OCI-LY7 (cell line): ENCODE measurements at regions not wholly inside any gene's neighbourhood (a gene's known extent, or its start where the extent isn't known, plus 50 kb on each side); places are given as distances from the start of the nearest gene placed in this dataset.

Source experiments
- BruUV-seq: library from RNA; stranded (reverse); fragments of 400-500 nt; replicated peaks from 2 replicates; lab custom pipeline; 2021; lab: Mats Ljungman, UMichigan
- CTCF ChIA-PET: fragments of 300-600 bp; sonication (Branson Sonifier 250); formaldehyde crosslinking; loops from one replicate; lab custom pipeline; 2022; ENCODE audit warnings: antibody characterized with exemption; ENCODE audit not compliant: unreplicated experiment; lab: Charles Lee
- POLR2A ChIA-PET: fragments of 300-600 bp; sonication (Branson Sonifier 250); formaldehyde crosslinking; loops from one replicate; lab custom pipeline; 2022; ENCODE audit warnings: antibody characterized with exemption; lab: Charles Lee
- DNase-seq: peaks from one replicate; pipeline ENCODE4 v3.0.0-alpha.2; 2015; ENCODE audit warnings: low spot score
- H2AFZ ChIP-seq: fragments of 200-600 bp; sonication (generic), shearing (Covaris generic); 2 replicates; pipeline ENCODE4 v1.6.1; 2014; ENCODE audit warnings: mild to moderate bottlenecking, antibody characterized with exemption, low read length, moderate library complexity
- H3K27ac ChIP-seq: fragments of 200-600 bp; sonication (generic); 2 replicates; pipeline ENCODE4 v1.5.1; 2014; ENCODE audit warnings: mixed run types, low read depth, mild to moderate bottlenecking, moderate library complexity, low read length, inconsistent platforms; ENCODE audit not compliant: poor library complexity, severe bottlenecking
- H3K36me3 ChIP-seq: fragments of 200-600 bp; sonication (generic); 2 replicates; pipeline ENCODE4 v1.6.1; 2014; ENCODE audit warnings: mild to moderate bottlenecking, antibody characterized with exemption, low read length, moderate library complexity, mixed read lengths; ENCODE audit not compliant: insufficient read depth
- H3K4me1 ChIP-seq: fragments of 200-600 bp; sonication (generic); 2 replicates; pipeline ENCODE4 v1.5.1; 2014; ENCODE audit warnings: mild to moderate bottlenecking, low read length; ENCODE audit not compliant: insufficient read depth, poor library complexity, severe bottlenecking
- H3K4me2 ChIP-seq: fragments of 200-600 bp; sonication (generic); 2 replicates; pipeline ENCODE4 v1.6.1; 2014; ENCODE audit warnings: mild to moderate bottlenecking, low read length
- H3K4me3 ChIP-seq: fragments of 200-600 bp; sonication (generic); 2 replicates; pipeline ENCODE4 v1.5.1; 2014; ENCODE audit warnings: mild to moderate bottlenecking, low read depth, low read length; ENCODE audit not compliant: poor library complexity, severe bottlenecking
- H3K79me2 ChIP-seq: fragments of 200-600 bp; sonication (generic); 2 replicates; pipeline ENCODE4 v1.6.1; 2016; ENCODE audit warnings: low read depth, mild to moderate bottlenecking, low read length, moderate library complexity, mixed read lengths; ENCODE audit not compliant: insufficient read depth
- H3K9me2 ChIP-seq: fragments of 200-600 bp; sonication (generic); 2 replicates; pipeline ENCODE4 v1.6.1; 2016; ENCODE audit warnings: mild to moderate bottlenecking, low read length, mixed read lengths; ENCODE audit not compliant: insufficient read depth
- H3K9me3 ChIP-seq: fragments of 200-600 bp; sonication (generic); 2 replicates; pipeline ENCODE4 v1.6.1; 2014; ENCODE audit warnings: mild to moderate bottlenecking, mixed run types, low read length, mixed read lengths
- H4K20me1 ChIP-seq: fragments of 200-600 bp; sonication (generic); 2 replicates; pipeline ENCODE4 v1.6.1; 2014; ENCODE audit warnings: mild to moderate bottlenecking, antibody characterized with exemption, low read length, moderate library complexity, mixed read lengths; ENCODE audit not compliant: insufficient read depth
- EZH2phosphoT487 ChIP-seq: fragments of 200-600 bp; sonication (generic); IDR thresholded peaks from 2 replicates; pipeline ENCODE4 v1.6.1; 2018; ENCODE audit warnings: low read depth, borderline replicate concordance, mild to moderate bottlenecking, mixed run types, antibody characterized with exemption, low read length, moderate library complexity, mixed read lengths
- intact Hi-C: fragments of 100-400 bp; cut with micrococcal nuclease; formaldehyde crosslinking; loops from one replicate; pipeline ENCODE4 v1.10.0; 2022; ENCODE audit not compliant: unreplicated experiment
- TF ChIP-seq, protein P1 (sequence below): fragments of 200-600 bp; sonication (generic); conservative IDR thresholded peaks from 2 replicates; pipeline ENCODE4 v1.5.1; 2014; ENCODE audit warnings: mild to moderate bottlenecking, antibody characterized with exemption, low read length, moderate library complexity, mixed read lengths

DNA sequence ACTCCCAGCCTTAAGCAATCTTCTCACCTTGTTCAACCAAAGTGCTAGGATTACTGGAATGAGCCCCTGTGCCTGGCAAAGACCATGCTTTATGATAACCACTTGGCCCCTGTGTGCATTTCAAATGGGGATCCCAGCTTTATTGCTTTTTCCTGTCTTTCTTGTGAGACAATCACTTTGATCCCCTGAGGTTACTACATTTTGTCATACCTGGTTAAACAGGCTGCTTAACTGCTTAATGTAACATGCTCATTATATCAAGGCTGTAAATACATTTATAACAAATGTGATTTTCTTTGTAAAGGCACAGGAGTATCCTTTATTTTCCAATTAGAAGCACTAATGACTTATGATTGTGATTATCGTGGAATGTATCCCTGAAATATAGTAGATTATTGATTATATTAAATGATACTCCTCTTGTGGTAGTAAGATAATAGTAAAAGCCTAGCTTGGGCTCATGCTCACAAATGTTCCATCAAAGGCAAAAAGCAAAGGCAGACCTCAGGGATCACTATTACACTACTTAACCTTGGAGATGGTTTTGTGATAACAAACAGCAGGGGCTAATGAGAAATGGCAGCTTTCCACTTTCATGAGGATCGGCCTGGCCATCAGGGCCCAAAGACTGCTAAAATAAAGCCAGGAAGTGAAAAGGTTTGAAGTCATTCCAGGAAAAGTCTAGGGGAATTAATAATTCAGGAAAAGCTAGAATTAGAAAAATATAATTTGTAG lies 290.8 kb upstream of the MDGA2 start:
- ChIA-PET POLR2A (interaction anchor here (0.5 kb wide), 1 partner anchor 13 kb away, joined by 3 read pairs; no protein-coding TSS in a partner anchor), CTCF (no interaction called here)
- TF ChIP-seq, protein P1, sequence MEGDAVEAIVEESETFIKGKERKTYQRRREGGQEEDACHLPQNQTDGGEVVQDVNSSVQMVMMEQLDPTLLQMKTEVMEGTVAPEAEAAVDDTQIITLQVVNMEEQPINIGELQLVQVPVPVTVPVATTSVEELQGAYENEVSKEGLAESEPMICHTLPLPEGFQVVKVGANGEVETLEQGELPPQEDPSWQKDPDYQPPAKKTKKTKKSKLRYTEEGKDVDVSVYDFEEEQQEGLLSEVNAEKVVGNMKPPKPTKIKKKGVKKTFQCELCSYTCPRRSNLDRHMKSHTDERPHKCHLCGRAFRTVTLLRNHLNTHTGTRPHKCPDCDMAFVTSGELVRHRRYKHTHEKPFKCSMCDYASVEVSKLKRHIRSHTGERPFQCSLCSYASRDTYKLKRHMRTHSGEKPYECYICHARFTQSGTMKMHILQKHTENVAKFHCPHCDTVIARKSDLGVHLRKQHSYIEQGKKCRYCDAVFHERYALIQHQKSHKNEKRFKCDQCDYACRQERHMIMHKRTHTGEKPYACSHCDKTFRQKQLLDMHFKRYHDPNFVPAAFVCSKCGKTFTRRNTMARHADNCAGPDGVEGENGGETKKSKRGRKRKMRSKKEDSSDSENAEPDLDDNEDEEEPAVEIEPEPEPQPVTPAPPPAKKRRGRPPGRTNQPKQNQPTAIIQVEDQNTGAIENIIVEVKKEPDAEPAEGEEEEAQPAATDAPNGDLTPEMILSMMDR = no peak
- no peak for TF ChIP-seq EZH2phosphoT487
- Histone ChIP-seq H3K4me3 (no peak overlapping the region), H3K4me1 (no peaks in the 10 kb centered on the region), H2AFZ (no peak overlapping the region), H3K9me3 (no peaks in the 10 kb centered on the region), H3K79me2 (no peaks in the 10 kb centered on the region), H3K27ac (no peak overlapping the region), H3K9me2 (no peaks in the 10 kb centered on the region), H3K4me2 (no peak overlapping the region), H4K20me1 (no peaks in the 10 kb centered on the region), H3K36me3 (no peaks in the 10 kb centered on the region)
- intact Hi-C loops = no loop called here
- BruUV-seq = no TSS peak
- no peak for DNase-seq

DNA sequence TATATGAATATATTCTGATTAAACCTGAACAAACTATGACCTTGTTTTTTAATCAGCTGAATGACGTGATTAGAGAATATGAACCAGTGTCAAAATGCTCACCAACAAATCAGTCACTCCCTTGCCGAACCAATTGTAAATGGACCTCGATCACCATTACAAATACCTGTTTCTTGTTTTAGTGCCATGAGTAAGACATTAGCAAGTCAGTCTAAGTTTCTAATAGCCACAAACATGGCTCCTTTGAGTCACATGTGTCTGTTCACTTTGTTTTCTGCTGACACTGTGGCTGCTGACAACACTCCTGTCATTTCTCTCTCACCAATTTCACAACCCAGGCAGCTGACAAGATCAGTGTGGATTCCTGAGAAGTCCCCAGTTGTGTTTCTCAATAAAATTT lies 286.2 kb upstream of the MDGA2 start:
- intact Hi-C loops = no loop called here
- CTCF ChIA-PET = no interaction called here
- Histone ChIP-seq H3K9me3 (no peaks in the 10 kb centered on the region), H3K4me3 (no peak overlapping the region), H4K20me1 (no peaks in the 10 kb centered on the region), H2AFZ (no peak overlapping the region), H3K27ac (no peak overlapping the region), H3K36me3 (no peaks in the 10 kb centered on the region), H3K79me2 (no peaks in the 10 kb centered on the region), H3K4me1 (no peaks in the 10 kb centered on the region), H3K9me2 (no peaks in the 10 kb centered on the region), H3K4me2 (no peak overlapping the region)
- no TSS peak for BruUV-seq
- DNase-seq = no peak
- no peak for TF ChIP-seq EZH2phosphoT487
- TF ChIP-seq, protein P1 = no peak
- POLR2A ChIA-PET = no interaction called here

DNA sequence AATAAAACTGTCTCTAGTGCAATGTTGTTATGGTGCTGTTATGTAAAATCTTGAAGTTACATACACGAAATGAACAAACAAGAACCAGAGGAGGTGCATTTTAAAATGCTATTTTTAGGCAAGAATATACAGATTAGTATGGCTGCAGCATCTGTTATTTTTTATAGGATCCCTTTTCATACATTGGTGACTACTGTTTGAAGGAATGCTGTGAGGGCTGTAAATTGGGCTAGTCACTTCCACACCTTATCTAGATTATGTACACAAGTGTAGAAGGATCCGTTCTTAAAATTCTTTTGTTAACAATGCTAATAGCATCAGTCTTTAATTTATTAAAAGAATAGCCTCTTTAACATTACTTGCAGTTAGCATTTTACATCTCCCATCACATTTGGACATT lies 284.3 kb upstream of the MDGA2 start:
- H3K9me2 ChIP-seq = no peaks in the 10 kb centered on the region
- ChIA-PET POLR2A (interaction anchor here (0.9 to 1.6 kb wide), 3 partner anchors 22 to 35 kb away, joined by 3 to 4 read pairs (median 4); no protein-coding TSS in a partner anchor), CTCF (no interaction called here)
- H3K4me2 ChIP-seq = no peak overlapping the region
- intact Hi-C loops = no loop called here
- no peak overlapping the region for H2AFZ ChIP-seq
- no peaks in the 10 kb centered on the region for H3K79me2 ChIP-seq
- TF ChIP-seq EZH2phosphoT487 = no peak
- TF ChIP-seq, protein P1 = no peak
- no peaks in the 10 kb centered on the region for H4K20me1 ChIP-seq
- no TSS peak for BruUV-seq
- DNase-seq = no peak
- no peak overlapping the region for H3K4me3 ChIP-seq
- no peaks in the 10 kb centered on the region for H3K4me1 ChIP-seq
- H3K36me3 ChIP-seq = no peaks in the 10 kb centered on the region
- no peak overlapping the region for H3K27ac ChIP-seq
- no peaks in the 10 kb centered on the region for H3K9me3 ChIP-seq
